Lower leg skin (tissue), 3 donors: ENCODE measurements at regions not wholly inside any gene's neighbourhood (a gene's known extent, or its start where the extent isn't known, plus 50 kb on each side); places are given as distances from the start of the nearest gene placed in this dataset.

Experiments used
- POLR2A ChIP-seq, 2 donors: fragments of 450-650 bp; IDR thresholded peaks; one replicate each; pipeline ENCODE4 v1.6.1; 2016 to 2017; ENCODE audit warnings: antibody characterized with exemption in 2 of 2, mild to moderate bottlenecking in 1 of 2, moderate library complexity in 1 of 2
- TF ChIP-seq, protein P1 (sequence below), 3 donors: fragments of 450-650 bp; IDR thresholded peaks; one replicate each; pipeline ENCODE4 v1.5.1; 2016; ENCODE audit warnings: antibody characterized with exemption in 3 of 3, mild to moderate bottlenecking in 3 of 3, moderate library complexity in 2 of 3

DNA sequence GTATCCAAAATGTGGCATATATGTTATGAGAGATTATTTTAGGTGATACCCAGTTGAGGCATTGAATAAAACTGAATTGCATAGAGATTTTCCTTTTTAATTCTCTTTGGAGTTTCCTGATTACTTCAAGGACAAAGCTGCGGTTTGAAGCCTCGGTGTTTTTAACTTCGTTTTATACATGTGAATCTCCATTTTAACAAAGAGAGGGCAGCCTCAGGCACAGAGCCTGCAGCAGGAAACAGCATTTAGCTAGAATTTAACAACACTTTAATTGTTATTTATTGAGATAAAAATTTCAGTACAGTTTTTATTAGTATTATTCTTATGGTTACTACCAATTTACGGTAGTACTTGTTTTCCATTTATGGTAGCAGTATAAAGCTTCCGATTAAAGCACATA, 114.0 kb downstream of the KIF4B start:
- TF ChIP-seq, protein P1, sequence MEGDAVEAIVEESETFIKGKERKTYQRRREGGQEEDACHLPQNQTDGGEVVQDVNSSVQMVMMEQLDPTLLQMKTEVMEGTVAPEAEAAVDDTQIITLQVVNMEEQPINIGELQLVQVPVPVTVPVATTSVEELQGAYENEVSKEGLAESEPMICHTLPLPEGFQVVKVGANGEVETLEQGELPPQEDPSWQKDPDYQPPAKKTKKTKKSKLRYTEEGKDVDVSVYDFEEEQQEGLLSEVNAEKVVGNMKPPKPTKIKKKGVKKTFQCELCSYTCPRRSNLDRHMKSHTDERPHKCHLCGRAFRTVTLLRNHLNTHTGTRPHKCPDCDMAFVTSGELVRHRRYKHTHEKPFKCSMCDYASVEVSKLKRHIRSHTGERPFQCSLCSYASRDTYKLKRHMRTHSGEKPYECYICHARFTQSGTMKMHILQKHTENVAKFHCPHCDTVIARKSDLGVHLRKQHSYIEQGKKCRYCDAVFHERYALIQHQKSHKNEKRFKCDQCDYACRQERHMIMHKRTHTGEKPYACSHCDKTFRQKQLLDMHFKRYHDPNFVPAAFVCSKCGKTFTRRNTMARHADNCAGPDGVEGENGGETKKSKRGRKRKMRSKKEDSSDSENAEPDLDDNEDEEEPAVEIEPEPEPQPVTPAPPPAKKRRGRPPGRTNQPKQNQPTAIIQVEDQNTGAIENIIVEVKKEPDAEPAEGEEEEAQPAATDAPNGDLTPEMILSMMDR (IDR thresholded peaks at IDR 0.05) = no peak
- no peak for TF ChIP-seq POLR2A (IDR thresholded peaks at IDR 0.05)
